Psoas muscle (tissue), 7 donors: ENCODE measurements at regions not wholly inside any gene's neighbourhood (a gene's known extent, or its start where the extent isn't known, plus 50 kb on each side); places are given as distances from the start of the nearest gene placed in this dataset.

Experiments
- ATAC-seq, 4 donors: fragments of 200-7000 bp; cut with Tn5 transposase; one replicate each; pipeline ENCODE4 v1.9.1; 2020; ENCODE audit warnings: moderate library complexity in 3 of 4, mild to moderate bottlenecking in 2 of 4
- DNase-seq, 2 donors: peaks; one replicate each; pipeline ENCODE4 v3.0.0-alpha.2; 2020
- H3K27ac ChIP-seq: fragments of 200-600 bp; one replicate; pipeline ENCODE4 v1.8.0; 2022
- H3K27me3 ChIP-seq, 3 donors: fragments of 200-600 bp in 1 of 3; one replicate each; pipeline versions ENCODE4 v1.6.1 to v1.8.0; 2013 to 2022; ENCODE audit warnings: low read length in 2 of 3, mild to moderate bottlenecking in 2 of 3, moderate library complexity in 1 of 3; ENCODE audit not compliant: insufficient read depth in 3 of 3
- H3K36me3 ChIP-seq, 2 donors: fragments of 200-600 bp in 1 of 2; one replicate each; pipeline versions ENCODE4 v1.6.1 to v1.8.0; 2013 to 2022; ENCODE audit warnings: low read depth in 1 of 2, mild to moderate bottlenecking in 1 of 2, moderate library complexity in 1 of 2; ENCODE audit not compliant: insufficient read depth in 1 of 2
- H3K4me1 ChIP-seq: fragments of 200-600 bp; one replicate; pipeline ENCODE4 v1.8.0; 2022
- H3K4me3 ChIP-seq: fragments of 200-600 bp; one replicate; pipeline ENCODE4 v1.8.0; 2022; ENCODE audit warnings: mild to moderate bottlenecking
- H3K9me3 ChIP-seq: fragments of 200-600 bp; one replicate; pipeline ENCODE4 v1.8.0; 2022
- WGBS, 3 donors: extraction: QIAGEN DNeasy Blood & Tissue Kit; methylation state at CpG; one replicate each; pipeline versions ENCODE4 v1.1.6 to v1.1.7; 2013; 5-methylcytosine and 5-hydroxymethylcytosine counted together
- intact Hi-C, 2 donors: fragments of 100-400 bp; cut with DNase I; formaldehyde crosslinking; loops; one replicate each; pipeline versions ENCODE4 v1.11.0 to v1.14.2; 2022
- TF ChIP-seq, protein P1 (sequence below): fragments of 200-600 bp; IDR thresholded peaks from one replicate; pipeline ENCODE4 v1.8.0; 2022; ENCODE audit warnings: antibody characterized with exemption
- donor health status: healthy with polysubstance abuse.
- donor health status: DM: no; HTN: no; CAD: no; lungs with moderate emphysema.
- donor health status: Bipolar disorder and iron deficiency.
- donor health status: healthy.
- donor health status: DM: yes; HTN: yes; CAD: no.
- donor health status: DM: no; HTN: no; CAD: no.
- donor health status: DM: yes; HTN: yes; CAD: no.

DNA sequence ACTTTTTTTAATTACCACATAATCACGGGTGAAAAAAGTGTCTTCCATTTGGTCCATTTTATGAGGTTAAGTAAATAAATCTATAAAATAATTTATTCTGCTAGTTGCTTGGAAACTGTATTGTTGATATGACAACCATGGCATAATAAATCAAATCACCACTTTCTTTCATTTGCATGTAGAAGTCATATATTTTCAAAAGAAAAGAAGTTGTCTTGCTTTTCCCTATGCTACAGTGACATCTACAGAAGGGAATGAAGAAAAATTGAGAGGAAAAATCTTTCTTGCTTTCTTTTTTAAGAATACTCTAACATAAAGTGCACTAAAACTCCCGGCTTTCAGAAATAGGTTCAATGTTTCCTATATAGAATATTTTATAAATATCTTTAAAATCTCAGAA lies 228.5 kb downstream of the ZBBX start:
- no peaks in the 10 kb centered on the region for H3K4me1 ChIP-seq
- no peak overlapping the region for H3K27ac ChIP-seq
- WGBS, 3 donors = 36 to 49% (median 39%) methylated on average over 2 of the region's 2 CpGs
- intact Hi-C loops = no loop called here
- no peaks in the 10 kb centered on the region for H3K27me3 ChIP-seq
- H3K36me3 ChIP-seq = no peaks in the 10 kb centered on the region
- H3K4me3 ChIP-seq = no peak overlapping the region
- H3K9me3 ChIP-seq = peaks cover 9% of the 10 kb centered on the region
- TF ChIP-seq, protein P1, sequence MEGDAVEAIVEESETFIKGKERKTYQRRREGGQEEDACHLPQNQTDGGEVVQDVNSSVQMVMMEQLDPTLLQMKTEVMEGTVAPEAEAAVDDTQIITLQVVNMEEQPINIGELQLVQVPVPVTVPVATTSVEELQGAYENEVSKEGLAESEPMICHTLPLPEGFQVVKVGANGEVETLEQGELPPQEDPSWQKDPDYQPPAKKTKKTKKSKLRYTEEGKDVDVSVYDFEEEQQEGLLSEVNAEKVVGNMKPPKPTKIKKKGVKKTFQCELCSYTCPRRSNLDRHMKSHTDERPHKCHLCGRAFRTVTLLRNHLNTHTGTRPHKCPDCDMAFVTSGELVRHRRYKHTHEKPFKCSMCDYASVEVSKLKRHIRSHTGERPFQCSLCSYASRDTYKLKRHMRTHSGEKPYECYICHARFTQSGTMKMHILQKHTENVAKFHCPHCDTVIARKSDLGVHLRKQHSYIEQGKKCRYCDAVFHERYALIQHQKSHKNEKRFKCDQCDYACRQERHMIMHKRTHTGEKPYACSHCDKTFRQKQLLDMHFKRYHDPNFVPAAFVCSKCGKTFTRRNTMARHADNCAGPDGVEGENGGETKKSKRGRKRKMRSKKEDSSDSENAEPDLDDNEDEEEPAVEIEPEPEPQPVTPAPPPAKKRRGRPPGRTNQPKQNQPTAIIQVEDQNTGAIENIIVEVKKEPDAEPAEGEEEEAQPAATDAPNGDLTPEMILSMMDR = no peak
- no peak for DNase-seq
- ATAC-seq = no peak

DNA sequence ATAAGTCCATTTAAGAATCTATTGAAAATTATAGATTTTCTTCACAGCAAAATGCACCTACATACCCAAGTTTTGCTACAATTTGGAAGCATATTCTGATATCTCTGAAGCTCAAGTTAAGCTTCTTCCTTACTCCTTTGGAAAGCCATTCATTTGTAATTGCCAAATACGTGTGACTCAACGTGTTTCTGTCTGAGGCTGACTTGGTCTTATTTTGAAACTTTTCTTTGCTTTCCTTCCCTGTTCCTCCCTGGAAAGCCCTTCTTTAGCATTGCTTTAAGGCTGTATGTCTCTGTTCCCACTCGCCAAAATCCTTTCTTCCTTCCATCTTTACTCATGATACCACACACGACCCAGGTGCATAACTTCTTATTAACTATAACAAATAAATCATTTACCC lies 232.0 kb downstream of the ZBBX start:
- no peaks in the 10 kb centered on the region for H3K9me3 ChIP-seq
- DNase-seq (no peak), ATAC-seq (no peak)
- no peaks in the 10 kb centered on the region for H3K27me3 ChIP-seq
- no peak overlapping the region for H3K4me3 ChIP-seq
- no peaks in the 10 kb centered on the region for H3K36me3 ChIP-seq
- intact Hi-C loops = no loop called here
- TF ChIP-seq, protein P1 = no peak
- H3K27ac ChIP-seq = no peak overlapping the region
- 81 to 91% (median 81%) methylated on average over 4 of the region's 4 CpGs for WGBS, 3 donors
- no peaks in the 10 kb centered on the region for H3K4me1 ChIP-seq

DNA sequence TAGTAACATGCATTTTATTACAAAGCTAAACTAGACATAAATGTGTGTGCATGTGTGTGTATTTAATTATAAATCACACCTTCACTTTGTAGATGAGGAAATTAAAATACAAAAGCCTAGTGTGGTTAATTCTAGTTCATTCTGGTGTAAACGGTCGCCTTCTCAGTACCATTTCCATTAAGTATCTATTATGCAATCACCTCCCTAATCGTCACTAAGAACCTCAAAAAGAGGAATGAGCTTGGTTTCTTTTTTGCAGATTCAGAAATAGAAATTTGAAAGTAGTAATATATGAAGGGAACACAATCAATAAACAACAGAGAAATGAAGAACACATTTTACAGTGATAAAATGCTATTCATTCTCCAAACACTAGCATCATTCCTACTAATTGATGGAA lies 233.2 kb downstream of the ZBBX start:
- Histone ChIP-seq H3K9me3 (no peaks in the 10 kb centered on the region), H3K27me3 (no peaks in the 10 kb centered on the region), H3K4me1 (no peaks in the 10 kb centered on the region), H3K27ac (no peak overlapping the region), H3K4me3 (no peak overlapping the region), H3K36me3 (no peaks in the 10 kb centered on the region)
- no peak for DNase-seq
- TF ChIP-seq, protein P1 = no peak
- WGBS, 3 donors = 47 to 81% (median 49%) methylated on average over 3 of the region's 3 CpGs
- no peak for ATAC-seq
- intact Hi-C loops = no loop called here

DNA sequence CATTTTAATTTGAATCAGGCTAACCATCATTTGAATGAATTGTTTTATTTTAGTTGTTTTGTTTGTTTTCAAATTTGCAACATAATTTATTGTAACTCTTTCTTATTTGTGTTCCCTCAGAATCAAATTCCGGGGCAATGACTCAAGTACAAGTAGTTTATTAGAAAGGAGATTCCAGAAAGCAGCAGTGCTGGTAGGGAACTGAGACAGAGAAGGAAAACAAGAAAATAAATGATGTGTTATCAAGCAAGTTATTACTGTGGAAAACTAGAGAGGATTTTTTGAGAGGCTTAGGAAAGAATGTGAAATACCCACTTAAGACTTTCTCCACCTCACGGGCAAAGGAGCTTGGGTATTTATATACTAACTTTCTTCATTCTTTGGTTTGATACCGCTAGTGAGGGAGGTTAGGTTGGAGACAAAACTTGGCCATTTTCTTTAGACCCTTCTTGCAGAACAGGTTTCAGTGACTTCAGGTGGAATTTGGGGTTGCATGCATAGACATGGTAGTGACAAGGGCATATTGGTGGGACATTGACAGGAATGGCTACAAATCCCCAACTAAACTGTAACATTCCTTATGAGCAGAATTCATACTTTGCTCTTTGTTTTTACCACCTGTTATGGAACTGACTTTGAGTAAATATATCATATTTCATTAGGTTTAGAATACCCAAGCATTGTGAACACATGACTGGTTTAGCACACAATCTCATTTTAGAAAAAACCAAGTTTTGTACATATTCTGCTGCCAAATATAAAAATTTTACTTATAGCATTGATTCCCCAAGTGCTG lies 254.3 kb downstream of the ZBBX start:
- no peaks in the 10 kb centered on the region for H3K9me3 ChIP-seq
- no peak overlapping the region for H3K27ac ChIP-seq
- TF ChIP-seq, protein P1 = no peak
- ATAC-seq = no peak
- no peaks in the 10 kb centered on the region for H3K27me3 ChIP-seq
- intact Hi-C loops = no loop called here
- no peak overlapping the region for H3K4me3 ChIP-seq
- DNase-seq = no peak
- WGBS, 3 donors = 88 to 95% (median 88%) methylated on average over 3 of the region's 3 CpGs
- no peaks in the 10 kb centered on the region for H3K4me1 ChIP-seq
- H3K36me3 ChIP-seq = no peaks in the 10 kb centered on the region

DNA sequence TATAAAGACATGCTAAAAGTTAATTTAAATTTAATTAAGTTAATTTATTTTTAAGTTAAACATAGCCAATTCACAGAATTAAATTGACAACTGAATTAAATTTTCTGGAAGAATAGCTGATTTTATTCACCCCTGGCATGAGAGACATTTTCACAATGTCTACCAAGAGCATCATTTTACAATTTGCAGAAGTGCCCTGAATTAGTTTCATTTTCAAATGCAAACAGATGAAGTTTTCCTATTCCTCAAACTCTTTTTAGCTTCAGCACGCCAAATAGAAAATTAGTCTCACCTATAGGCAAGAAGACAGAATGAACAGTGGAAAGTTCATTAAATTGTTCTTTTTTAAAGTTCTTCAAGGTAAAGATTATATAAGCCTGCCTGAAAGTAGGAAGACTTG lies 259.3 kb downstream of the ZBBX start:
- TF ChIP-seq, protein P1 = no peak
- Histone ChIP-seq H3K27ac (no peak overlapping the region), H3K9me3 (no peaks in the 10 kb centered on the region), H3K36me3 (no peaks in the 10 kb centered on the region), H3K4me1 (no peaks in the 10 kb centered on the region), H3K27me3 (no peaks in the 10 kb centered on the region), H3K4me3 (no peak overlapping the region)
- no peak for ATAC-seq
- intact Hi-C loops = no loop called here
- DNase-seq = no peak
- 48 to 59% (median 49%) methylated on average over 1 of the region's 1 CpG for WGBS, 3 donors
